ENCODE measurements at regions not wholly inside any gene's neighbourhood (a gene's known extent, or its start where the extent isn't known, plus 50 kb on each side); places are given as distances from the start of the nearest gene placed in this dataset.

DNA sequence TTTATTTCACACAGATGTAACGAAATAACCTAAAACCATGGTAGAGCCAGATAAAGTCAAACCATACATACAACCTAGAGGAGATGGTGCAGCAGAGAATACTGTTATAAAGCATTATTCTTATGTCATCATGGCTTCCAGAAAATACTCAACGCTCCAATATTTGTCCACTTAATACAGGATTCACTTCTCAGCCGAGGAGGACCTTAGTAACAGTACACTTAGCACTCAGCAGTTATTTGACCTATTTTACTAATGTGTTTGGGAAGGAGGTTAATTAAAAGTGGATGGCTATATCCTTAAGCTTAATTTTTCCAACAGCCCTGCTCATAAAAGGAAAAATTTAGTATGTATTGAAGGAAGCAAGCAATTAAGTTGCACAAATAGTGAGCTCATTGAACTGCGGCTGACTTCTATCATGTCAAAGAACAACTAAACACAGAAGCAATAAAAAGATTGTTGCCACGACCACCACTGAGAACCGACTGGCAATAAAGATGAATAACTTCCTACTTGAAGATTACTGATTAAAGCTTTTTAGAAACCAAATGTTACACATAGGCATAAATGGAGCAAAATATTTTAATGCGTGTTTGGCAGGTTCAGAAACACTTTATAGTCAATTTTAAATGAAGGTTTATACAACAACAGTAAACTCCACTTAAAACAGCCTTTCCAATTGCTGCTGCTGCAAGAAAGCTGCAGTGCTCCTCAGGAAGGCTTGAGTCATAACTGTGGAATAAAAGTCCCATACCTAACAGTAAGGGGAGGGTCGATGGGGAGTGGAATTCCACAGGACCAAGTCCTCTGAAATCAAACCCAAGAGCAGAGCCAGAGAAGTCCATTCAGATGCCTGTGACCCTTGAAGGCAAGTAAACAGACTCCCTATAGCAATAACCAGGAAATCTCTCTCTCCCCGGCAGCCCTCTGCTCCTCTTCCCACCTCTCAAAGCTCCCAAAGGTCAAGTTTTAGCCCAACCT lies 218.9 kb upstream of the CDKN3 start:
- peak overlapping the region in 1 of 8 donors; percentile 23 for H3K27ac ChIP-seq
- H3K9me3 ChIP-seq = no peaks in the 10 kb centered on the region
- peaks cover 0 to 68% (median 8%) of the 10 kb centered on the region in 7 donors for H3K27me3 ChIP-seq (replicated peaks in 1 of 7)
- intact Hi-C loops (cut with DNase I; ENCODE audit: low total_unique reads) = loop anchor here (5.0 kb wide), 1 partner anchor 646 kb away; no protein-coding TSS in a partner anchor
- WGBS, 5 donors = 41 to 55% (median 47%) methylated on average over 9 of the region's 9 CpGs
- no peak for TF ChIP-seq POLR2AphosphoS5 (IDR thresholded peaks at IDR 0.05)
- peaks cover 0 to 6% (median 0%) of the 10 kb centered on the region in 6 donors for H3K4me1 ChIP-seq
- H3K4me3 ChIP-seq = no peak overlapping the region
- H3K36me3 ChIP-seq = no peaks in the 10 kb centered on the region
- no peak for DNase-seq

DNA sequence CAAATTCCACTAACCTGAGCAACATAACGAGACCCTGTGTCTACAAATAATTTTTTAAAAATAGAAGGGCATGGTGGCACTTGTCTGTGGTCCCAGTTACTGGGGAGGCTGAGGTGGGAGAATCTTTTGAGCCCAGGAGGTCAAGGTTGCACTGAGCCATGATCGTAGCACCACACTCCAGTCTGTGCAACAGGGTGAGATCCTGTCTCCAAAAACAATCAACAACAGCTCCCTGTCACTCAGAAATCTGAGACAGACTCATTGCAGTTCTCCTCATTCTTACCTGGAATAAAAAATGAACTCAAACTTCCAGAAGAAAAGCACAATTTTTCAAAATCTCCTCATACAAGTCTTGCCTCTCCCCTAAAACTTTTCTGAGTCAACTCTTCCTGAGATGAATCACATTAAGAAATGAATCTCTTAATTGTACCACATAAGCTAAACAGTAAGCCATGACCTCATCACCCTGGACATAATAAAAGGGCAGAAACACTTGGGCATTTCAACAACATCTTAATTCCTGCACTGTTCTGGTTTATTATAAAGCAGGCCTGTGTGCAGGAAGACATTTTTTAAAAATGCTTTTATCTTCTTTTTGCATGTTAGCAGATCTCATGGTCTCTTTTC lies 214.3 kb upstream of the CDKN3 start:
- Histone ChIP-seq H3K27ac (no peak overlapping the region), H3K4me3 (no peak overlapping the region), H3K27me3 (replicated peaks in 1 of 7) (peaks cover 0 to 27% (median 0%) of the 10 kb centered on the region in 7 donors), H3K36me3 (no peaks in the 10 kb centered on the region), H3K4me1 (no peaks in the 10 kb centered on the region), H3K9me3 (no peaks in the 10 kb centered on the region)
- TF ChIP-seq POLR2AphosphoS5 (IDR thresholded peaks at IDR 0.05) = no peak
- no peak for TF ChIP-seq POLR2A (IDR thresholded peaks at IDR 0.05)
- TF ChIP-seq, protein P1, sequence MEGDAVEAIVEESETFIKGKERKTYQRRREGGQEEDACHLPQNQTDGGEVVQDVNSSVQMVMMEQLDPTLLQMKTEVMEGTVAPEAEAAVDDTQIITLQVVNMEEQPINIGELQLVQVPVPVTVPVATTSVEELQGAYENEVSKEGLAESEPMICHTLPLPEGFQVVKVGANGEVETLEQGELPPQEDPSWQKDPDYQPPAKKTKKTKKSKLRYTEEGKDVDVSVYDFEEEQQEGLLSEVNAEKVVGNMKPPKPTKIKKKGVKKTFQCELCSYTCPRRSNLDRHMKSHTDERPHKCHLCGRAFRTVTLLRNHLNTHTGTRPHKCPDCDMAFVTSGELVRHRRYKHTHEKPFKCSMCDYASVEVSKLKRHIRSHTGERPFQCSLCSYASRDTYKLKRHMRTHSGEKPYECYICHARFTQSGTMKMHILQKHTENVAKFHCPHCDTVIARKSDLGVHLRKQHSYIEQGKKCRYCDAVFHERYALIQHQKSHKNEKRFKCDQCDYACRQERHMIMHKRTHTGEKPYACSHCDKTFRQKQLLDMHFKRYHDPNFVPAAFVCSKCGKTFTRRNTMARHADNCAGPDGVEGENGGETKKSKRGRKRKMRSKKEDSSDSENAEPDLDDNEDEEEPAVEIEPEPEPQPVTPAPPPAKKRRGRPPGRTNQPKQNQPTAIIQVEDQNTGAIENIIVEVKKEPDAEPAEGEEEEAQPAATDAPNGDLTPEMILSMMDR (IDR thresholded peaks at IDR 0.05 in 8 of 11, conservative IDR thresholded peaks at IDR 0.05 in 3 of 11) = no peak
- intact Hi-C loops (cut with DNase I; ENCODE audit: low total_unique reads) = no loop called here
- DNase-seq = no peak
- 55 to 81% (median 65%) methylated on average over 2 of the region's 2 CpGs for WGBS, 5 donors

DNA sequence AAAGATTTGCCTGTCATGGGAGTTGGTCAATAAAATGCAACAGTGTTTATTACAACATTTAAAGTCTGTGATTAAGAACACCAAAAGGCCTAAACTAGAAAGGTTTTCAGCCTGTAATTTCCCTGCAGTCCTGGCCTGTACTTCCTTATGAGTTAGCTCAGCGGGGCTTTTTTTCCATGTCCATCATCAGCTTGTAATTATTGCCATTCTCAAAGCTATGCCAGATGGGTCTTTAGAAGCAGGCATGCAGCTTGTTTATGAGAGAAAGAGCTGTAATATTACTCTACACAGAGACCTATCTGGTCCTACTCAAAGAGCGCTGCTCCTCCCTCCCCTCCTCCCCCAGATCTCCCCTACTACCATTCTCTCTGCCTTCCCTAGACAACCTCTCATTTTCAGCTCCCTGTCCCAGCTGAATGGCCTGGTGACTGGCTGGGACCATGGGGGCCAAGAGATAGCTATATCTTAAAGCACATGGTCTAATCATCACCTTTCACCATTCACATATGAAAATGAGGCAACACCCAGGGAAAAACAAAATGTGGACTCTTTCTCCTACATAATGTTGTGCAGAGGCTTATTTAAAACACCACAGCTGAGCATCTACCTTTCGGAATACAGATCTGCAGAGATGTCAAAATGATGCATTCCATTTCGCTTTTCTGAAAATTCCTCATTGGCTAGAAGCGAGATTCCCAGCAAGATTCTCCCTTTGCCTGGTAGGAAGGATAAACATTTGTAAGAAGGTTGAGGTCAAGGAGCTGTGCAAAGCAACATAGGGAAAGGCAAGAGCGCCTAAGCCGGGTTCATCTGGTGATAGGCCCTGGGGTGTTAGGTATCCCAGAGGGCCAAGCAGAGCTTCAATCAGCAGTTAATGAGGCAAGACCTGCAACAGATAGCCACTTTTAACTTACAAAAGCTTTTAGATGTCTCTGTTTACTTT lies 209.7 kb upstream of the CDKN3 start:
- 88 to 89% (median 89%) methylated on average over 7 of the region's 7 CpGs for WGBS, 5 donors
- Histone ChIP-seq H3K27ac (no peak overlapping the region), H3K4me1 (peaks cover 0 to 4% (median 0%) of the 10 kb centered on the region in 6 donors), H3K4me3 (no peak overlapping the region), H3K27me3 (replicated peaks in 1 of 7) (peaks cover 0 to 8% (median 0%) of the 10 kb centered on the region in 7 donors), H3K36me3 (no peaks in the 10 kb centered on the region), H3K9me3 (no peaks in the 10 kb centered on the region)
- TF ChIP-seq, protein P1 (IDR thresholded peaks at IDR 0.05 in 8 of 11, conservative IDR thresholded peaks at IDR 0.05 in 3 of 11) = no peak
- no peak for TF ChIP-seq POLR2A (IDR thresholded peaks at IDR 0.05)
- no peak for TF ChIP-seq POLR2AphosphoS5 (IDR thresholded peaks at IDR 0.05)
- intact Hi-C loops (cut with DNase I; ENCODE audit: low total_unique reads) = no loop called here
- DNase-seq = no peak

DNA sequence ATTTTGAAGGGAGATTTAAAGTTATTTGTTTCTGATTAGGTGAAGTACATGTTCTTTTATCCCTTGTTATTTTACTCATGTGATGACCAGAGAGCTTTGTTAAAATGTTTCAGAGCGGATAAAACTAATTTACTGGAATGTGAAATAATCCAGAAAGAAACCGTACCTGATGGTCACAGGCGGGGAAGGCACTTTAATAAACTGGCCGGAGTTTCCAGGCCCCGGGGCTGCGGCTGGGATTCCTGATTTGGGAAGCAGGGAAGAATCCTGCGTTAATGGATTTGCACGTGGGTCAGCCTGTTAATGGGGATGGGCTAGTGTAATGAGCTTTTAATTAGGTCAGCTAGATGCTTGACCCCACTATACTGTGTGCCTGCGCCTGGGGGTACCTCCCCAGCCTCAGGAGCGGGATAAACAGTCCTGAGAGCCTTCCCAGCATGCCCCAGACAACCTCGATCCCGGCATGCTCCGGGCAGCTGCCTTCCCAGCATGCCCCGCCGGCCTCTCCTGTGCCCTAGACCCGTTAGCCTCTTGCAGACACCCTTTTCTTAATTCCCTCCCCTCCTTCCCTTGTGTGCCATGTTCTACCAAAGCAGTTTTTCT lies 208.6 kb upstream of the CDKN3 start:
- Histone ChIP-seq H3K27me3 (replicated peaks in 1 of 7) (peaks cover 0 to 5% (median 0%) of the 10 kb centered on the region in 7 donors), H3K9me3 (no peaks in the 10 kb centered on the region), H3K4me1 (peaks cover 0 to 4% (median 0%) of the 10 kb centered on the region in 6 donors), H3K36me3 (no peaks in the 10 kb centered on the region), H3K4me3 (no peak overlapping the region), H3K27ac (no peak overlapping the region)
- intact Hi-C loops (cut with DNase I; ENCODE audit: low total_unique reads) = no loop called here
- TF ChIP-seq, protein P1 (IDR thresholded peaks at IDR 0.05 in 8 of 11, conservative IDR thresholded peaks at IDR 0.05 in 3 of 11) = no peak
- TF ChIP-seq POLR2A (IDR thresholded peaks at IDR 0.05) (no peak), POLR2AphosphoS5 (IDR thresholded peaks at IDR 0.05) (no peak)
- WGBS, 5 donors = 83 to 91% (median 87%) methylated on average over 15 to 16 of the region's 16 CpGs
- no peak for DNase-seq

Data from spleen (tissue), 11 donors.